ENCODE measurements at regions not wholly inside any gene's neighbourhood (a gene's known extent, or its start where the extent isn't known, plus 50 kb on each side); places are given as distances from the start of the nearest gene placed in this dataset.

DNA sequence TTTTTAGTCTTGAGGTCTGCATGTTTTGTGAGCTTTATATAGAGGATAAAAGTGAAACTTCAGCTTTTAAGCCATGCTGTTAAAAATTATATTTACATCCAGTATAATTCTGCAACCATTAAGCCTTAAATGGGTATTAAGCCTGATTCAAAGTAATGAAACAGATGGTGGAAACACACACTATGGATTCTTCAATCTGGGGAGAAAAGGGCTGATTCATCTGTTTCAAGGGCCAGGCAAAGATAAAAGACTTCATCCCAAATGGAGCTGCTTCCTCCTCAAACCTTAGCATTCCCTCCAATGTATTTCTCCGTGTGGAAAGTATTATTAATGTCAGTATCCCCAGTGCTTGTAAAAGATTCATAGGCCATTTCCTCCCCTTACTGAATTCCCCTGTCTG lies 367.4 kb upstream of the ZFHX3 start:
- in situ Hi-C loops (cut with HindIII; ENCODE audit: low pct_ligation_motif_present, low sequenced_read_pairs): no loop called here
- Histone ChIP-seq H3K27me3 (replicated peaks) (no peaks in the 10 kb centered on the region), H3K27ac (no peak overlapping the region), H3K36me3 (replicated peaks) (no peaks in the 10 kb centered on the region), H3K4me3 (ENCODE audit: low read depth, low read length) (no peak overlapping the region)
- TF ChIP-seq, protein P1, sequence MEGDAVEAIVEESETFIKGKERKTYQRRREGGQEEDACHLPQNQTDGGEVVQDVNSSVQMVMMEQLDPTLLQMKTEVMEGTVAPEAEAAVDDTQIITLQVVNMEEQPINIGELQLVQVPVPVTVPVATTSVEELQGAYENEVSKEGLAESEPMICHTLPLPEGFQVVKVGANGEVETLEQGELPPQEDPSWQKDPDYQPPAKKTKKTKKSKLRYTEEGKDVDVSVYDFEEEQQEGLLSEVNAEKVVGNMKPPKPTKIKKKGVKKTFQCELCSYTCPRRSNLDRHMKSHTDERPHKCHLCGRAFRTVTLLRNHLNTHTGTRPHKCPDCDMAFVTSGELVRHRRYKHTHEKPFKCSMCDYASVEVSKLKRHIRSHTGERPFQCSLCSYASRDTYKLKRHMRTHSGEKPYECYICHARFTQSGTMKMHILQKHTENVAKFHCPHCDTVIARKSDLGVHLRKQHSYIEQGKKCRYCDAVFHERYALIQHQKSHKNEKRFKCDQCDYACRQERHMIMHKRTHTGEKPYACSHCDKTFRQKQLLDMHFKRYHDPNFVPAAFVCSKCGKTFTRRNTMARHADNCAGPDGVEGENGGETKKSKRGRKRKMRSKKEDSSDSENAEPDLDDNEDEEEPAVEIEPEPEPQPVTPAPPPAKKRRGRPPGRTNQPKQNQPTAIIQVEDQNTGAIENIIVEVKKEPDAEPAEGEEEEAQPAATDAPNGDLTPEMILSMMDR (IDR thresholded peaks at IDR 0.05; ENCODE audit: low read depth, low read length, missing control alignments): no peak
- no peak for DNase-seq

GRCh38 chr16:73414638-73415037 lies 366.7 kb upstream of the ZFHX3 start:
- H3K27me3 ChIP-seq (replicated peaks): no peaks in the 10 kb centered on the region
- H3K4me3 ChIP-seq (ENCODE audit: low read depth, low read length): no peak overlapping the region
- no peak overlapping the region for H3K27ac ChIP-seq
- TF ChIP-seq, protein P1 (IDR thresholded peaks at IDR 0.05; ENCODE audit: low read depth, low read length, missing control alignments): no peak
- no peak for DNase-seq
- in situ Hi-C loops (cut with HindIII; ENCODE audit: low pct_ligation_motif_present, low sequenced_read_pairs): no loop called here
- no peaks in the 10 kb centered on the region for H3K36me3 ChIP-seq (replicated peaks)

- TF ChIP-seq, protein P1 (IDR thresholded peaks at IDR 0.05; ENCODE audit: low read depth, low read length, missing control alignments): no peak
- in situ Hi-C loops (cut with HindIII; ENCODE audit: low pct_ligation_motif_present, low sequenced_read_pairs): no loop called here
- no peak for DNase-seq
- no peaks in the 10 kb centered on the region for H3K27me3 ChIP-seq (replicated peaks)
- no peaks in the 10 kb centered on the region for H3K36me3 ChIP-seq (replicated peaks)
- H3K27ac ChIP-seq: no peak overlapping the region
- no peak overlapping the region for H3K4me3 ChIP-seq (ENCODE audit: low read depth, low read length)
Measured at GRCh38 chr16:73413830-73414190, 365.9 kb upstream of the ZFHX3 start.

DNA sequence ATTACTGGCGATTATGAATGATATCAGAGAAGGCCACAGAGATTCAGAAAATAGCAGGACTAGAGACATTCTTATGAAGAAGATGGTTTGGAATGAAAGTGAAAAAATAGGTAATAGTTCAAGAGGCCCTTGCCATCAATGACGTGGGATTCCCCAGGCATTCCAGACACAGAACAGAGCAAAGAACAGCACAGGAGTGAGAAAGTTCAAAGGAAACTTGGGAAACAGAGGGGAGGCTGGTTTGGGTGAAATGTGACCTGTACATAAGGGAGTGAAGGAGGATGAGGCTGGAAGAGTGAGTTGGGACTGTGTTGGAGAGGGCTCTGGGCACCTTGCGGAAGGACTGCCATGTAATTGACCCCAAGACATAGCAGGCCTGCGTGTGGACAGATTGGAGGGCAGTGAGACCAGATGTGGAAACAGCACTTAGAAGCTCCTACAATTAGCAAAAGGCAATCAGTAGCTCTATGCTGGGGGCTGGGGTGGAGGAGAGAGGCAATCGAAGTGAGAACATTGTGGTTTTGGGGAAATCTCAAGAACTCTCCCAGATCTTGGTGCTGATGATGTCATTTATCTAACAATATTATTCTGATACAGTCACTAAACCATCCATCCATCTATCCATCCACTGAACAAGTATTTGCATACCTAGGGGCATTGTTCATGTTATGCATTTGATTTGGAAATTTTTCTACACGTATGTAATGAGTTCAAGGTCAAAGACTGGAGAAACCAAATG lies 365.3 kb upstream of the ZFHX3 start:
- Histone ChIP-seq H3K4me3 (ENCODE audit: low read depth, low read length) (no peak overlapping the region), H3K27me3 (replicated peaks) (no peaks in the 10 kb centered on the region), H3K27ac (no peak overlapping the region), H3K36me3 (replicated peaks) (no peaks in the 10 kb centered on the region)
- no peak for DNase-seq
- TF ChIP-seq, protein P1 (IDR thresholded peaks at IDR 0.05; ENCODE audit: low read depth, low read length, missing control alignments): no peak
- in situ Hi-C loops (cut with HindIII; ENCODE audit: low pct_ligation_motif_present, low sequenced_read_pairs): no loop called here

DNA sequence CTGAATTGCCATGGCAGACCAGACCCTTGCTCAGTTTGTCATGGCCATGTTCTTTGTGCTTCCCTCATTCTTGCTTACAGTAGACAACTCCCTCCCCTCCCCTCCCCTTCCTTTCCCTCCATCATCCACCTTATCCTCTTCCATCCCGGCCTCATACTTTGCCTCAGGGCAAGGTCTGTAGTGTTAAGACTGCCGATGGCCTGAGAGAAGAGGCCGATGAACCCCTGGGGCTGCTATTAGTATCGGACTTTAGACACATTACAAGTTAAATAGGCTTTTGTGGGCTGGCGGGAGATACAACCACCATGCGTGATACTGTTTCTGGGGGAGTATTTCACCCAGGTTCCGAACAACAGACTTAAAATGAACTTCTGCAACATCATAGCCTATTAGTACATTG lies 364.5 kb upstream of the ZFHX3 start:
- Histone ChIP-seq H3K36me3 (replicated peaks) (no peaks in the 10 kb centered on the region), H3K4me3 (ENCODE audit: low read depth, low read length) (no peak overlapping the region), H3K27me3 (replicated peaks) (no peaks in the 10 kb centered on the region), H3K27ac (no peak overlapping the region)
- in situ Hi-C loops (cut with HindIII; ENCODE audit: low pct_ligation_motif_present, low sequenced_read_pairs): no loop called here
- no peak for DNase-seq
- TF ChIP-seq, protein P1 (IDR thresholded peaks at IDR 0.05; ENCODE audit: low read depth, low read length, missing control alignments): no peak

- Histone ChIP-seq H3K27ac (no peak overlapping the region), H3K36me3 (replicated peaks) (no peaks in the 10 kb centered on the region), H3K27me3 (replicated peaks) (no peaks in the 10 kb centered on the region), H3K4me3 (ENCODE audit: low read depth, low read length) (no peak overlapping the region)
- DNase-seq: no peak
- in situ Hi-C loops (cut with HindIII; ENCODE audit: low pct_ligation_motif_present, low sequenced_read_pairs): no loop called here
- TF ChIP-seq, protein P1 (IDR thresholded peaks at IDR 0.05; ENCODE audit: low read depth, low read length, missing control alignments): no peak
Measured at GRCh38 chr16:73408716-73409115, 360.8 kb upstream of the ZFHX3 start.
